HG03139 (cell line): ENCODE measurements at regions not wholly inside any gene's neighbourhood (a gene's known extent, or its start where the extent isn't known, plus 50 kb on each side); places are given as distances from the start of the nearest gene placed in this dataset.
"Not testable (repeated sequence)": the region's sequence is repeated elsewhere in the genome, so short reads cannot be mapped to it uniquely, and the experiment has no call there.

ENCODE experiments used
- ATAC-seq: cut with Tn5 transposase; IDR thresholded peaks from one replicate; pipeline ENCODE4 v1.9.1; 2021; ENCODE audit not compliant: unreplicated experiment

DNA sequence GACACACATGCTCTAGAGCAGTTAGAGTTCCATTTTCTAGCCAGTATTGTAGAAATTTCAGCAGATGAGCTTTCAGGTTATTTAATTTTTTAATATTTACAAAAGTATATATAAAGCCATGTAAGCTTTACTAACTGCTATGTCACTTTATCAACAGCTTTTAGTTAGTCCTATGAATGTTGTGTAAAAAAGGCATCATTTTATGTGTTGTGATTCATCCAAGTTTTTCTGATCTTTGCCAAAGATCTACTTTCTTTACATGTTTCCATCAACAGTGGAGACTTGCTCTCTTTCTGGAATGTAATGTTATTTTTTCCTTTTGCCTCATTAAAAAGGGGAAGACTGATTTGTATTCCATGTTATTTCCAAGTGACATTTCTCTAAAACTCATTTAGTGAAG is 125.2 kb upstream of the TFPI start:
- no peak for ATAC-seq

DNA sequence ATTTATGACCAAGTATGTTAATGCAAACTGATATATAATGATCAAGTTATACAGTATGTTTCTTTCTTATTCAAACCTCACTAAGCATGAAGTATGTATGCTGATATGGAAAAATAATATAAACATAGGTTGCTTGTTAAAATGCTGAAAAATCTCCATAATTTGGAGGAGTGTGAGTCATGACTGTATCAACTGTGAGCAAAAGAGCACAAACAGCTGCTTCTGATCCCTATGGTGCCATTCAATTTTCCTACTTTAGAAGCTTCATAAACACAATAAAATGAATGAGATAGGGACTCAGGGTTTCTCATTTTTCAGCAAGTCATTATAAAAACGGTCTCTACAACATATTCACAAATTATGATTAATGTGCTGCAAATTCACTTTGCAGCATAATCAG is 129.9 kb upstream of the TFPI start:
- no peak for ATAC-seq

DNA sequence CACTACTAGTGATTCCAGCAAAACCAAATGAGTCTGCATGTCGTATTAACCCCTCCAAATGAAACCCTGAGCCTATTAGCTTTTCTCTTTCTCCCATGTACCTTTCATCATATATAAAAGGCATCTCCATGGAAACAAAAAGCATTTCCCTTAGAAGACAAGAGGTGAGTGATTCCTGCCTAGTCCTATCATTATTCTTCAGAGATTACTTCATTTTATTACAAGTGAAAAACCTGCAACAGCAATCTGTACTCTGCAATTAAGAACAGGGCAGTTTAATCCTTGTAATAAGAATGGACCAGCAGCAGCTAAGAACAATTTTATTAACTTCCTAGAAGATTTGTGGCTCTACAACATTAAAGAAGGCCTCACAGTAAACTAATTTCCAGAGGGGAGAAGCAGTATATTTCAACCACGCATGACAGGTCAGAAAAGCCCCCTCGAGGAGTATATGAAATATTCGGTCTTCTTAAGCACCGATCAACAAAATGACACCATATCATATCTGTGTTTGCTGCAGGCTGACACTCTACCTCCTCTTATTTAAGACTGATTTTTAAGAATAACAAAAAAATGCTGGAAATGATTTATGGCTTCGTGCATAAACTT is 132.3 kb upstream of the TFPI start:
- no peak for ATAC-seq

DNA sequence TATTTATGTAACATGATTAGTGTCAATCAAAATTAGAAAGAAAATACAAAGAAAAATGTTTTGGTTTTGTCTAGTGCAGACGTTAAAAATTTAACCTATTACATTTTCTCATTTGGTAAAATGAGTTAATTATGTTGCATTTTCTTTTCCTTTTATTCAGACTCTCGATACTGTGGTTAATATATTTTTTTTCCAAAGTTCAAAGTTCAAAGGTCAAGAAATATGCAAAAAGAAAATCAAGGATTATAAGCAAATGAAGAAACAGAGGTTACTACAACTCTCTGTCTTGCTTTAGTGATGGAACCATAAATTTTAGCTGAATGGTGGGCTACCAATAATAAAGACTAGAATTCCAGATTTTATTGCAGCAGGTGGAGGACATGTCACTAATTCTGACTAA is 133.3 kb upstream of the TFPI start:
- ATAC-seq, result no peak

DNA sequence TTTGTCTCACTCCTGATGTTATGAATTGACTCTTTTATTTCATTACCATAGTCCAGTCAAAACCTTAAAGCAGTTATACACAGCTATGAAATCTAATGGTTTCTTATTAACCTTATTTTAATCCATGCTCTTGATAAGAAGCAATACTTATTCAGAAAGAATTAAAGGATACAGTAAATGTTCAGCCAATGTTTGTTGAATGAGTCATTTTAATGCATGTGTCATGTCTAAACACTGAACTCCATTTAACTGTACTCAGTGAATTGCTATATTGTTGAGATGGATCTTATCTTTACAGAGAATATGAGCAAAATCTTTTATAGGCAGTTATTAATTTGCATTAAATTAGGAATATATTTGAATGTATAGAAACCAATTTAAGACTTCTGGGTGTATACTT is 135.1 kb upstream of the TFPI start:
- no peak for ATAC-seq

DNA sequence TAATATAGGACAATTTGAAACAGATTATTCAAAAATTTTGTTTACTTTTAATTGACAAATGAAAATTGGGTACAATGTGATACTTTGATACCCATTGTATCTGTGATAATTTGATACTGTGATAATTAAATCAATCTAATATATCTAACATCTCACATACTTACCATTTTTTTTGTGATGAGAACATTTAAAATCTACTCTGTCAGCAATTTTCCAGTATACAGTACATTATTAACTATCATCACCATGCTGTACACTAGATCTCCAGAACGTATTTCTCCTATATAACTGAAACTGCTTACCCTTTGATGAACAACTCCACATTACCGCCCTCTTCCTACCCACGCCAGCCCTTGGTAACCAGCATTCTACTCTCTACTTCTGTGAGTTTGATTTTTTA is 139.7 kb upstream of the TFPI start:
- no peak for ATAC-seq

DNA sequence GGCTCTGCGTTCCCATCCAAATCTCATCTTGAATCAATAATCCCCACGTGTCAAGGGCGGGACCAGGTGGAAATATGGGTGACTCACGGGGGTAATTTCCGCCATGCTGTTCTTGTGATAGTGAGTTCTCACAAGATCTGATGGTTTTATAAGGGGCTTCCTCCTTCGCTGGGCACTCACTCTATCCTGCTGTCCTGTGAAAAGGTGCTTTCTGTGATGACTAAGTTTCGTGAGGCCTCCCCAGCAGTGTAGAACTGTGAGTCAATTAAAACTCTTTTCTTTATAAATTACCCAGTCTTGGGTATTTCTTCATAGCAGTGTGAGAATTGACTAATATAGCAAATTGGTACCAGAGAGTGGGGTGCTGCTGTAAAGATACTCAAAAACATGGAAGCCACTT is 142.4 kb upstream of the TFPI start:
- not testable (repeated sequence) for ATAC-seq

DNA sequence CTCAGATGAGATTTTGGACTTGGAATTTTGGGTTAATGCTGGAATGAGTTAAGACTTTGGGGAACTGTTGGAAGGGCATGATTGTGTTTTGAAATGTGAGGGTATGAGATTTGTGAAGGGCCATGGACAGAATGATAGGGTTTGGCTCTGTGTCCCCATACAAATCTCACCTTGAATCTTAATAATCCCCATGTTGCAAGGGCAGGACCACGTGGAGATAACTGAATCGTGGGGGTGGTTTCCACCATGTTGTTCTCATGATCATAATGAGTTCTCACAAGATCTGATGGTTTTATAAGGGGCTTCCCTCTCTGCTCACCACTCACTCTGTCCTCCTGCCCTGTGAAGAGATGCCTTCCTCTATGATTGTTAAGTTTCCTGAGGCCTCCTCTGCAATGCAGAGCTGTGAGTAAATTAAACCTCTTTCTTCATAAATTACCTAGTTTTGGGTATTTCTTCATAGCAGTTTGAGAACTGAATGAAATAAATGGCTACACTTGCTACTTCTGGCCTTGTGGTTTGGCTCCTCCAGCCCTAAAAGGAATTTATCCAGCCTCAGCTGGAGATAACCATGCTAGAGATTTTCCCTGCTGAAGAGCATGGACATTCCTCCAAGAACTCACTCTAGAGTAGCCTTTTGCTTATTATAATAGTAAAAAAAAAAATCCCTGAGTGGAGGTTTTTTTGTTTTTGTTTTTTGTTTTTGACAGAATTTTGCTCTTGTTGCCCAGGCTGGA is 144.3 kb upstream of the TFPI start:
- no peak for ATAC-seq

DNA sequence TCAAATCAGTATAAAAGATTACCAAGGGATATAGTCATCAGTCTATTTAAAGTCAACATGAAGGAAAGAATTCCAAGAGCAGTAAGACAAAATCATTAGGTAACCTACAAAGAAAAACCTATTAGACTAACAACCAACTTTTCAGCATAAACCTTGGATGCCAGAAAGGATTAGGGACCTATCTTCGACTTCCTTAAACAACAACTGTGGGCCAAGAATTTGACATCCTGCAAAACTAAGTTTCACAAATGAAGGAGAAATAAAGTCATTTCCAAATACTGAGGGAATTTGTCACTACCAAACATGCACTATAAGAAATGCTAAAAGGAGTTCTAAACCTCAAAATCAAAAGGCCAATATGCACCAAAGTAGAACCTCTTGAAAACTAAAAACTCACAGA is 147.9 kb upstream of the TFPI start:
- no peak for ATAC-seq

DNA sequence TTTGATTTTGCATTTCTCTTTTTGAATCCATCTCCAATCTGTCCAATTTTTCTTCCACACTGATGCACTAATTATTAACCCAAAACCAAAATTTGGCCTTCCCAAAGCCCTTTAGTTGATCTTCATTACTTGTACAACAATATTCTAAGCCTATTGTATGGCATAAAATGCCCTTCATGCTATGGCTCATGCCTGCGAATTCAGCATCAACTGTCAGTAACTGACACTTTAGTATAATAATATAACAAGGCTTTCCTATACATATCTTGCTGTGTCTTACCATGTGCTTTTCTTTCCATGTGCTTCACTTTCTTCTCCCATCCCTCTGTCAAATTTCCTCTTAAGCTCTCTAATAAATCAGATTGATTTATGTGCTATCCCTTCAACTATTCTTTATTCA is 154.0 kb upstream of the TFPI start:
- ATAC-seq, result no peak

DNA sequence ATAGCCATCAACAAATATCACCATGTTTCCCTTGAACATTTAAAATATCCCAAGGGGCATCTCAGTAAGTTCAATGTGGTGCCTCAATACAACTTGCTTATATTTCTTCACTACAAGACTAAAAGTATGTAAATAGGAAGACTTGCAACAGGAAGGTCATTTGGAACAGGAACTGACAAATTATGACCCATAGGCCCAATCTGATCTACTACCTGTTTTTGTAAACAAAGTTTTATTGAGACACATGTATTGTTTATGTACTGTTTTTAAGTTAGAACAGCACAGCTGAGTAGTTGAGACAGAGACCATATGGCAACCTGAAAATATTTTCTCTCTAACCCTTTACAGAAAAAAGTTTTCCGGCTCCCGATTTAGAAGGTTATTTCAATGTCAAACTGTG is 154.8 kb upstream of the TFPI start:
- no peak for ATAC-seq

DNA sequence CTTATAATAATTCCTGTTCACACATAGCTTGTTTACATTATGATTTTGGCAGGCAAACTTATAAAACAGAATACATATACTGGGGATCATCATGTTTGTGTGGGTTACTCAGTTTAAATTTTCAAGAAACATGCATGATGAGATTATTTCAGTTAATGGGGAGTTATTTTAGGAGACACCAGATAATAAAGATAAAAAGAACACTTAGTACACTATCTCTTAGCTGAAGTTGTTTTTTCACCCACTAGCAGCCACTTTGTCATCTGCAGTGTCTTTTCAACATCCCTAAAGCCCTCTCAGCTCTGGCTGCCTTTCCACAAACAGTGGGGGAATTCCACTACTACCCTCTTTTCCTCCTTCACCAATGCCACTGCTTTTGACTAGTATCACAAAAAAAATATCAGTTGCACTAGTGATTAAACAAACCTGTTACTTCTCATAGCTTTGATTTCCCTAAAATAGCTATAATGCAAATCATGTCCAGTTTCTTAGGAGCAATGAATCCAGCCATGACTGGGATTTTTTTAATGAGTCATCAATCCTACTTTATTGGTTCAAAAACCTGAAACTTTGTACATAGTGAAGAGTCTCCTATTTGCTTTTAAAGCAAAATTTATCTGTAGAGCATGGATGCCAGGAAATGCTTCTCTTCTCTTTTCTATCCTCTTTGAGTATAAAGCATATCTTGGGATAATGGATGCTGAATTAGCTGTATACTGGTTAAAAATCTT is 156.7 kb upstream of the TFPI start:
- no peak for ATAC-seq

DNA sequence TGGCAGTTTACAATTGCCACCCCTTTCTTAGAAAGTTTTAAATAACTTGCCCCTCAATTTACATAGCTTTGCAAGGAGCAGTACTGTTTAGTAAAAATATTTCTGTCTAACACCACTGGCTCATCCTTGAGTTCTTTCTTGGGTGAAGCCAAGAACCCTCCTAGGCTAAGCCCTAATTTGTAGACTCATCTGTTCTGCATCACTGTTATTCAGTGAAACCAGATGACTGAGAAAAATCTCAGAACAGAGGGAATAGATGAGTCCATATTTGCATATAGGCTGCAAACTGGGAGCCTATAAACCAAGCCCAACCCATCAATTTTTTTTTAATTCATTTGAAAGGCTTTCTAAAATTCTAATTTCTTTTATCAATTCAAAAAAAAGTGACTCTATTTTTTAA is 161.4 kb upstream of the TFPI start:
- no peak for ATAC-seq

DNA sequence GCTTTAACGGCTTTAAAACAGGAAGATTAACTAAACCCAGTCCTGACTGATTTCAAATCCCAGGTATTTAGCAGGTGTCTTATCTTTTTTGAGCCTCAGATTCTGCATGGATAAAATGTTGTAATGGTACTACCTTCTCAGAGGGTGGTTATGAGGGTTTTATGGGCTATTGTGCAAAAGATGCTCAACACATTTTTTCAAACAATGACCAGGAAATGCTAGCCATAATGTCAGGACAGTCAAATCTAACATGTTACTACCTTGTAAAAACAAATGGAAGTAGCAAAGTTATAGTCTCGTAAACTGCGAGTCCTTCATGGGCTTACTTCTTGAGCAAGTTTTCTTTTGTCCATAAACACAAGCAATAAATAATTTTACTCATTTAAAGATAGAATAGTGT is 162.1 kb upstream of the TFPI start:
- ATAC-seq, result no peak

DNA sequence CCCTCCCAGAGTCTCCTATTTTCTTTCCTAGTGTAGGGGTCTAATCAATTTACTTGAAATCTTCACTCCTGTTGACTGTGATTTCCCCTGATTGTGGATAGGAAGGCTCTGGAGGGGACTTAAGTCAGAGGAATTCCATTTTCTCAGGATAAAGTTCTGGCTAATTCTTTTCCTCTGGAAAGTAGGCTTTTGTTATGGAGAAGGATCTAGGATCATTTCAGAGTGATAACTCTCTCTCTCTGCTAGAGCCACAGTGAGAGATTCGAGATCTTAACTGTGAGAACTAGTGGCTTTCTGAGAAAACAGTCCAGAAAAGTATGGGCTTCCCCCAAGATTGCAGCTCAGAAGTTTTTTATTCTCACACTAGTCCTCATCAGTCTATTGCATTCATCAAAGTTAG is 163.9 kb upstream of the TFPI start:
- no peak for ATAC-seq

DNA sequence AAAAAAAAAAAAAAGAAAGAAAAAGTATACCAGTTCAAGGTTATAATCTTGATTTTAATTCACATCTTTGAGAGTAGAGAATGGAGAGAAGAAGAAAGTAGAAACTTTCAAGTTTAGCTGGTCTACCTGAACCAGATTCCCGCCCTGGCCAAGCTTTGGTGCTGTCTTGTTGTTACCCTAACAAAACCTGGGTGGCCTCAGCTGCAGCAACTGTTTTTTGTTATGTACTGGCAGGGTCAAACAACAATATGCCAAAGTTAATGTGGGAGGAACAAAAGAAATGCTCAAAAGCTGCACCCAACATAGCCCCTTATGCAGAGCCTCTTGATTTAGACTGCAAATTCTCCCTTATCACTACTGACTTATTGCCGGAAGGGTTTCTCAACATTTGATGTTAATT is 165.3 kb upstream of the TFPI start:
- no peak for ATAC-seq

DNA sequence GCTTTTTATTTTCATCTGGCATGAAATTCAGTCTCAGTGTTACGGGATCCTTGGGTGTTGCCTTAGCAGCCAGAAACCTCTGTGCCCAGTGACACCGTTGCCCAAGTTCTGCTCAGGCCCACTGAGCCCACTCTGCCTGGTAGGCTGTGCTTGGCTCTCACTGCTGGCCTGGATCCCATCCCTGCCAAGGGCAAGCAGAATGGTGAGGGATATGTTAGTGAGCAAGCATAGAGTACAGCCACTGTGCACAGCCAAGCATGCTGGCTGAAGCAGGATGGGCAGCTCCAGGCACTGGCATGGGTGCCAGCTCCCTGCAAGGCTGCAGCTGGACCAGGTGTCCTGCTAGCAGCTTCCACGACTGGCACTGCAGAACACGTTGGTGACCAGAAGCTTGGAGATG is 194.7 kb upstream of the TFPI start:
- no peak for ATAC-seq

DNA sequence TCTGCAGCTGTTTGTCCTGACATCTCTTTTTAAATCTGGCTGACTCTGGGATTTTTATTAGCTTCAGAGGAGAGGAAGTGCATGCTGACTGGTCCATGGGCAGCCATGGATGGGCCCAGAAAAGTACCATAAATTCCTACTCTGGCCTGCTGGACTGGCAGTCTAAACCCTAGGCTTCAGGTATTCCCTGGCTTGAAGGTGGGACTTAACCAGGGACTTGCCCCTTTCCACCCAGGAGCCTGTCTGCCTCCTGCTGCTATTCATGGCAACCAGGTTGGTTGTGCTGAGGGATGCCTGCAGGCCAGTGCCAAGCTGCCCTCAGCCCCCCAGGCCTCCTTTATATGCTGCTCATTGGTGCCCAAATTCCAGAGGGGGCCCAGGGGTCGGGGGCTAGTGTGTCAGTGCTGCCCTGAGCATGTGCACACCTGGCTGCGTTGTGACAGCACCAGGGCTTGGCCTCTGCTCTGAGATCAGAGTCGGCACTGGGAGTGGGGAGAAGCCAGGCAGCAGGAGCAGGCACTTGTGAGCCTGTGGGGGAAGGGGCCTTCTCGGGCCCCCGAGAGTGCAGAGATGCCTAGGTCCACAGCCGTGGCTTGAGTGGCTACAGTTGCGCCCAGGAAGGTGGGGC is 195.7 kb upstream of the TFPI start:
- no peak for ATAC-seq

DNA sequence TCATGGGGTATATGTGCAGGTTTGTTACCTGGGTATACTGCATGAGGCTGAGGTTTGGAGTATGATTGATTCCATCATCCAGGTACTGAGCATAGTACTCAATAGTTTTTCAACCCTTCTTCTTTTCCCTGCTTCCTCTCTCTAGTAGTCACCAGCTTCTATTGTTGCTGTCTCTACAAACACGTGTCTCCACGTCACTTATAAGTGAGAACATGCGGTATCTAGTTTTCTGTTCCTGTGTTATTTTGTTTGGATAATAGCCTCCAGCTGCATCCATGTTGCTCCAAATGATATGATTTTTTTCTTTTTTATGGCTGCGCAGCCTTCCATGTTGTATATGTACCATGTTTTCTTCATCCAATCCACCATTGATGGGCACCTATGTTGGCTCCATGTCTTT is 214.8 kb upstream of the TFPI start:
- no peak for ATAC-seq

DNA sequence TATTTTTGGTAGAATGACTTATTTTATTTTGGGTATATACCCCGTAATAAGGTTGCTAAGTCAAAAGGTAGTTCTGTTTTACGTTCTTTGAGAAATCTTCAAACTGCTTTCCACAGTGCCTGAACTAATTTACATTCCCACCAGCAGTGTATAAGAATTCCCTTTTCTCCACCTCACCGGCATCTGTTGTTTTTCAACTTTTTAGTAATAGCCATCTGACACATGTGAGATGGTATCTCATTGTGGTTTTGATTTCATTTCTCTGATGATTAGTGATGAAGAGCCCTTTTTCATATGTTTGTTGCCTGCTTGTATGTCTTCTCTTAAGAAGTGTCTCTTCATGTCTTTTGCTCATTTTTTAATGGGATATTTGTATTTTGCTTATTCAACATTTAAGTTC is 215.2 kb upstream of the TFPI start:
- no peak for ATAC-seq

DNA sequence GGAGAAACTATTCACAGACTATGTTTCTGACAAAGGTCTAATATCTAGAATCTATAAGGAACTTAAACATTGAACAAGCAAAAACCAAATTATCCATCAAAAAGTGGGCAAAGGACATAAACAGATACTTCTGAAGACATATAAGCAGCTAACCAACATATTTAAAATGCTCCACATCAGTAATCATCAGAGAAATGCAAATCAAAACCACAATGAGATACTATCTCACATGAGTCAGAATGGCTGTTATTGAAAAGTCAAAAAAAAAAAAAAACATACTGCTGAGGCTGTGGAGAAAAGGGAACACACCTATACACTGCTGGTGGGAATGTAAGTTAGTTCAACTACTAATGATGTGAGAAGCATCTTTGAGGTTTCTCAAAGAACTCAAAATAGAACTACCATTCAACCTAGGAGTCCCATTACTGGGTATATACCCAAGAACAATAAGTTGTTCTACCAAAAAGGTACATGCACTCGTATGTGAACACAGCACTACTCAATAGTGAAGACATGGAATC is 220.4 kb upstream of the TFPI start:
- ATAC-seq, result no peak

DNA sequence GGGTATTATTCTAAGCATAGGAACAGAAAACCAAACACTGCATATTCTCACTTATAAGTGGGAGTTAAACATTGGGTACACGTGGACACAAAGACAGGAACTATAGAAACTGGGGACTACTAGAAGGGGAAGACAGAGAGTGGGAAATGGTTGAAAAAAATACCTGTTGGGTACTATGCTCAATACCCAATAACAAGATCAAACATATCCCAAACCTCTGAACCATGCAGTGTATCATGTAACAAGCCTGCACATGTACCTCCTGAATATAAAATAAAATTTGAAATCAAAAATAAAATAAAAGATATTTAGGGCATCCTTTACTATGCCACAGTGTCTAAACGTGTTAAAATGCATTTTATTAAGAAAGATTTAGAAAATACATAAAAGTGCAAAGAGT is 221.0 kb upstream of the TFPI start:
- no peak for ATAC-seq
